Transverse colon (tissue), 4 donors: ENCODE measurements at regions not wholly inside any gene's neighbourhood (a gene's known extent, or its start where the extent isn't known, plus 50 kb on each side); places are given as distances from the start of the nearest gene placed in this dataset.

ENCODE experiments used
- DNase-seq: peaks from one replicate; pipeline ENCODE4 v3.0.0-alpha.2; 2019
- H3K27ac ChIP-seq, 4 donors: fragments of 200-600 bp; sonication (generic); 2 replicates each; pipeline ENCODE4 v1.5.1; 2016 to 2018; ENCODE audit warnings: inconsistent platforms in 4 of 4
- H3K27me3 ChIP-seq: fragments of 200-600 bp; sonication (generic); 2 replicates; pipeline ENCODE4 v1.5.1; 2017; ENCODE audit warnings: inconsistent platforms
- H3K36me3 ChIP-seq, 4 donors: fragments of 200-600 bp; sonication (generic); 2 replicates each; pipeline ENCODE4 v1.5.1; 2017 to 2019; ENCODE audit warnings: inconsistent platforms in 4 of 4
- H3K4me1 ChIP-seq, 4 donors: fragments of 200-600 bp; sonication (generic); 2 replicates each; pipeline ENCODE4 v1.5.1; 2017 to 2020; ENCODE audit warnings: inconsistent platforms in 4 of 4
- H3K4me3 ChIP-seq, 4 donors: fragments of 200-600 bp; sonication (generic); 1 replicate in 1 of 4; 2 replicates in 3 of 4; pipeline versions ENCODE4 v1.5.1 to v1.6.1; 2017 to 2019; ENCODE audit warnings: inconsistent platforms in 4 of 4
- H3K9me3 ChIP-seq, 2 donors: fragments of 200-600 bp; sonication (generic); 2 replicates each; pipeline ENCODE4 v1.5.1; 2017 to 2019; ENCODE audit warnings: inconsistent platforms in 2 of 2
- CTCF ChIP-seq, 5 experiments: fragments of 200-600 bp in 3 of 5; fragments of 450-650 bp in 2 of 5; sonication (generic) in 3 of 5; IDR thresholded peaks; 1 replicate in 2 of 5; 2 replicates in 3 of 5; pipeline ENCODE4 v1.5.1; 2016 to 2017; ENCODE audit warnings: antibody characterized with exemption in 5 of 5, inconsistent platforms in 3 of 5, mild to moderate bottlenecking in 2 of 5, moderate library complexity in 1 of 5
- EP300 ChIP-seq: sonication (generic); formaldehyde crosslinking; IDR thresholded peaks from one replicate; pipeline ENCODE4 v1.6.1; 2017; ENCODE audit warnings: antibody characterized with exemption, low read depth
- POLR2A ChIP-seq: fragments of 450-650 bp; IDR thresholded peaks from one replicate; pipeline ENCODE4 v1.6.1; 2016; ENCODE audit warnings: antibody characterized with exemption, mild to moderate bottlenecking, moderate library complexity
- POLR2AphosphoS5 ChIP-seq, 3 donors: sonication (generic); formaldehyde crosslinking; IDR thresholded peaks; one replicate each; pipeline ENCODE4 v1.6.1; 2016; ENCODE audit warnings: antibody characterized with exemption in 3 of 3
- WGBS, 2 donors: methylation state at CpG; one replicate each; pipeline ENCODE4 v1.1.5; 2018; ENCODE audit warnings: low coverage in 1 of 2; 5-methylcytosine and 5-hydroxymethylcytosine counted together
- in situ Hi-C, 4 donors: fragments of 200-750 bp; cut with MboI; loops; one replicate each; pipeline versions ENCODE4 v1.15.0 to v1.15.1; 2017; ENCODE audit warnings: low sequenced_read_pairs in 3 of 4, low pct_ligation_motif_present in 1 of 4, low pct_unique_long_range_greater_than_20kb in 1 of 4
- intact Hi-C: fragments of 100-400 bp; cut with DNase I; formaldehyde crosslinking; loops from one replicate; pipeline ENCODE4 v1.15.1; 2023; ENCODE audit warnings: low total_unique reads

GRCh38 chr5:162227075-162227474 is 159.5 kb downstream of the GABRG2 start:
- WGBS, 2 donors, result 53 to 68% methylated on average over 2 of the region's 2 CpGs
- intact Hi-C loops, result no loop called here
- Histone ChIP-seq H3K4me3 (no peak overlapping the region), H3K27me3 (no peaks in the 10 kb centered on the region), H3K4me1 (no peaks in the 10 kb centered on the region), H3K36me3 (no peaks in the 10 kb centered on the region), H3K9me3 (no peaks in the 10 kb centered on the region), H3K27ac (no peak overlapping the region)
- TF ChIP-seq POLR2AphosphoS5 (IDR thresholded peaks at IDR 0.05), result no peak
- TF ChIP-seq POLR2A, result no peak
- no peak for TF ChIP-seq CTCF (IDR thresholded peaks at IDR 0.05)
- TF ChIP-seq EP300, result no peak
- no peak for DNase-seq
- in situ Hi-C loops, result no loop called here

DNA sequence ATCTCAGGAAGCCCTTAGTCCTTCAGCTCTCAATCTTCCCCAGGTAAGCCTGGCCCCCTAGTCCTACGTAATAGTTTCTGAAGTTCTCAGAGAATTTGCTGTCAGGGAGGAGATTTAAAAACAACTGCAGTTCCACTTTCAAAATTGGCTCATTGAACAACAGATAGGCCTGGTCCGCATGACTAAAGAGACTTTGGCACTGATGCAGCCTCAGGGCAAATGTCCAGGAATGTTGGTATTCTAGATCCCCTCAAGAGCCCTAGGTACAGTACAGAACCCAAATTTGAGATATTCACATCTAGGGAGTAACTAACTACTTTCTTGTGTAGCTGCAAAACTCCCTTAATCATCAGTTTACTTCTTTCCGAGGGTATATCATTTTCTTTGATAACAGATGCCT is 162.8 kb downstream of the GABRG2 start:
- Histone ChIP-seq H3K27ac (no peak overlapping the region), H3K9me3 (no peaks in the 10 kb centered on the region), H3K27me3 (no peaks in the 10 kb centered on the region), H3K36me3 (no peaks in the 10 kb centered on the region), H3K4me3 (no peak overlapping the region), H3K4me1 (no peaks in the 10 kb centered on the region)
- 81% methylated on average over 3 of the region's 3 CpGs; no CpG with 5 or more reads in 1 of the 2 donors for WGBS, 2 donors
- TF ChIP-seq POLR2A (no peak), EP300 (no peak), POLR2AphosphoS5 (IDR thresholded peaks at IDR 0.05) (no peak), CTCF (IDR thresholded peaks at IDR 0.05) (no peak)
- intact Hi-C loops, result no loop called here
- no peak for DNase-seq
- in situ Hi-C loops, result no loop called here

DNA sequence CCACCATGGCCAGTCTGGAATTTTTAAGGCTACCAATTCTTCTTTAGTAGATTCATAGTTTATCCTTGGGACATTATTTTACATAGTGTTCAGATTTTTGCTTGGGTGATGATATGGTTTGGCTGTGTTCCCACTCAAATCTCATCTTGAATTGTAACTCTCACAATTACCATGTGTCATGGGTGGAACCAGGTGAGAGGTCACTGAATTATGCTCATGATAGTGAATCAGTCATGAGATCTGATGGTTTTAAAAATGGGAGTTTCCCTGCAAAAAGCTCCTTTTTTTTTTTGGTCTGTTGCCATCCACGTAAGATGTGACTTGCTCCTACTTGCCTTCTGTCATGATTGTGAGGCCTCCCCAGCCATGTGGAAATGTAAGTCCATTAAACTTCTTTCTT is 163.9 kb downstream of the GABRG2 start:
- TF ChIP-seq POLR2A (no peak), EP300 (no peak), POLR2AphosphoS5 (IDR thresholded peaks at IDR 0.05) (no peak), CTCF (IDR thresholded peaks at IDR 0.05) (no peak)
- Histone ChIP-seq H3K27ac (no peak overlapping the region), H3K27me3 (no peaks in the 10 kb centered on the region), H3K36me3 (no peaks in the 10 kb centered on the region), H3K4me1 (no peaks in the 10 kb centered on the region), H3K9me3 (no peaks in the 10 kb centered on the region), H3K4me3 (no peak overlapping the region)
- DNase-seq, result no peak
- intact Hi-C loops, result no loop called here
- 29 to 36% methylated on average over 1 of the region's 1 CpG for WGBS, 2 donors
- in situ Hi-C loops, result no loop called here

GRCh38 chr5:162240734-162241133 is 173.2 kb downstream of the GABRG2 start:
- no peaks in the 10 kb centered on the region for H3K4me1 ChIP-seq
- H3K9me3 ChIP-seq, result no peaks in the 10 kb centered on the region
- H3K36me3 ChIP-seq, result no peaks in the 10 kb centered on the region
- intact Hi-C loops (no loop called here), in situ Hi-C loops (no loop called here)
- H3K27ac ChIP-seq, result no peak overlapping the region
- no peak overlapping the region for H3K4me3 ChIP-seq
- H3K27me3 ChIP-seq, result no peaks in the 10 kb centered on the region
- TF ChIP-seq POLR2AphosphoS5 (IDR thresholded peaks at IDR 0.05) (no peak), POLR2A (no peak), CTCF (IDR thresholded peaks at IDR 0.05) (no peak), EP300 (no peak)
- no peak for DNase-seq
